ENCODE measurements at regions not wholly inside any gene's neighbourhood (a gene's known extent, or its start where the extent isn't known, plus 50 kb on each side); places are given as distances from the start of the nearest gene placed in this dataset.

DNA sequence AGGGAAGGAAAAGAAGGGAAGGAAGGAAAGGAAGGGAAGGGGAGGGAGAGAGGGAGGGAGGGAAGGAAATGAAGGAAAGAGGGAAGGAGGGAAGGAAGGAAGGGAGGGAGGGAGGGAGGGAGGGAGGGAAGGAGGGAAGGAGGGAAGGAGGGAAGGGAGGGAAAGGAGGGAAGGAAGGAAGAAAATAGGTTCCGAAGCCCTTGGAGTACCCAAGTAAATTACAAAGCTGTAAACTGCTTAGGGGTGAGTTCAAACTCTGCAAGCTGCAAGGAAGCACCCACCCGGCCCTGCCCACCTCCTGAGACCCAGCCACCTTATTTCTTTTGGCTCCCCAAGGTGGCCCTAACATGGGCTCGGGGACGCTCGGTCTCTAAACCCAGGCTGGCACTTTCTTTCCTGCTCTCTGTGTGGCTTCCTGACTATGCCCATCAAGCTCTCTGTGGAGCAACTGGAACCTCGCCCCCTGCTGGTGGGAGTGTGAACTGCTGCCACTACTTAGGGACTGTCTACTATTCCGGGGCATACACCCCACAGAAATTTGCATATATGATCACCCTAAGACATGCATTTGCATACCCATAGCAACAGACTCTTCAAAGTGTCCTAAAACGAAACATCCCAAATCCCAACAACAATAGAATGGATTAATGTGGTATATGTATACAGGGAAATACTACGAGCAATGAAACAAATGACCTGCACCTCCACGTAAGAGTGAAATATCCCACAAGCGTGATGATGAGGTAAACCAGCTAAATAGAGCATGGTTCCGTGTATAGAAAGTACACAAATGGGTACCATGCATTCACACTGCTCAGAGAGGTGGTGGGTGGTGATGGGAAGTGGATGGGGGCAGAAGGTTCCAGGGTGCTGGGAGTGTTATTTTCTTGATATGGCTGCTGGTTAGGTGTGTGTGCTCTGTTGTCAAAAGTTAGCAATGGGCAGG lies 151.7 kb upstream of the TBL1X start:
- no peaks in the 10 kb centered on the region for H3K79me1 ChIP-seq (ENCODE audit: low read length)
- no peak overlapping the region for H2BK120ac ChIP-seq (ENCODE audit: low read depth, low read length)
- H3K79me2 ChIP-seq (ENCODE audit: control insufficient read depth, insufficient read depth, low read length), result no peaks in the 10 kb centered on the region
- no peaks in the 10 kb centered on the region for H3K27me3 ChIP-seq (ENCODE audit: insufficient read depth, low read length, poor library complexity)
- DNase-seq, result peak; percentile 38
- H2AK5ac ChIP-seq (ENCODE audit: low read length), result no peak overlapping the region
- no peak overlapping the region for H3K4me3 ChIP-seq (ENCODE audit: low read length)
- H3K36me3 ChIP-seq (ENCODE audit: control insufficient read depth, insufficient read depth, low read length), result no peaks in the 10 kb centered on the region
- H2BK15ac ChIP-seq (replicated peaks; ENCODE audit: low read depth), result no peak overlapping the region
- H3K4me2 ChIP-seq (ENCODE audit: low read length), result no peak overlapping the region
- H3K4me1 ChIP-seq (ENCODE audit: control insufficient read depth, low read depth, low read length), result no peaks in the 10 kb centered on the region
- no peak overlapping the region for H2BK5ac ChIP-seq (ENCODE audit: low read length)
- no CpG with 5 or more reads among the region's 12 CpGs for WGBS (ENCODE audit: extremely low coverage, insufficient coverage, low lambda C conversion rate)
- no peak overlapping the region for H3K56ac ChIP-seq (ENCODE audit: low read length)
- H4K5ac ChIP-seq (ENCODE audit: low read length), result no peak overlapping the region
- H4K8ac ChIP-seq (ENCODE audit: low read depth, low read length), result no peak overlapping the region
- no peak overlapping the region for H3K23ac ChIP-seq (ENCODE audit: low read length)
- H3K18ac ChIP-seq (ENCODE audit: low read length), result no peak overlapping the region
- H3K4ac ChIP-seq (ENCODE audit: low read depth, low read length), result no peak overlapping the region
- no peak overlapping the region for H3K27ac ChIP-seq (ENCODE audit: low read depth, low read length)
- H3K9ac ChIP-seq (ENCODE audit: low read length), result no peak overlapping the region

- Histone ChIP-seq H3K4ac (ENCODE audit: low read depth, low read length) (no peak overlapping the region), H2AK5ac (ENCODE audit: low read length) (no peak overlapping the region), H3K23ac (ENCODE audit: low read length) (no peak overlapping the region), H3K27ac (ENCODE audit: low read depth, low read length) (no peak overlapping the region), H3K4me1 (ENCODE audit: control insufficient read depth, low read depth, low read length) (no peaks in the 10 kb centered on the region), H2BK15ac (replicated peaks; ENCODE audit: low read depth) (no peak overlapping the region), H4K5ac (ENCODE audit: low read length) (no peak overlapping the region), H3K79me2 (ENCODE audit: control insufficient read depth, insufficient read depth, low read length) (no peaks in the 10 kb centered on the region), H3K56ac (ENCODE audit: low read length) (no peak overlapping the region), H3K9ac (ENCODE audit: low read length) (no peak overlapping the region), H3K36me3 (ENCODE audit: control insufficient read depth, insufficient read depth, low read length) (no peaks in the 10 kb centered on the region), H4K8ac (ENCODE audit: low read depth, low read length) (no peak overlapping the region), H3K4me3 (ENCODE audit: low read length) (no peak overlapping the region), H3K79me1 (ENCODE audit: low read length) (no peaks in the 10 kb centered on the region), H2BK120ac (ENCODE audit: low read depth, low read length) (no peak overlapping the region), H2BK5ac (ENCODE audit: low read length) (no peak overlapping the region), H3K4me2 (ENCODE audit: low read length) (no peak overlapping the region), H3K27me3 (ENCODE audit: insufficient read depth, low read length, poor library complexity) (no peaks in the 10 kb centered on the region), H3K18ac (ENCODE audit: low read length) (no peak overlapping the region)
- no peak for DNase-seq
- no CpG with 5 or more reads among the region's 3 CpGs for whole genome bisulfite sequencing (ENCODE audit: extremely low coverage, insufficient coverage, low lambda C conversion rate)
Measured at GRCh38 chrX:9315086-9315485, 149.8 kb upstream of the TBL1X start.

DNA sequence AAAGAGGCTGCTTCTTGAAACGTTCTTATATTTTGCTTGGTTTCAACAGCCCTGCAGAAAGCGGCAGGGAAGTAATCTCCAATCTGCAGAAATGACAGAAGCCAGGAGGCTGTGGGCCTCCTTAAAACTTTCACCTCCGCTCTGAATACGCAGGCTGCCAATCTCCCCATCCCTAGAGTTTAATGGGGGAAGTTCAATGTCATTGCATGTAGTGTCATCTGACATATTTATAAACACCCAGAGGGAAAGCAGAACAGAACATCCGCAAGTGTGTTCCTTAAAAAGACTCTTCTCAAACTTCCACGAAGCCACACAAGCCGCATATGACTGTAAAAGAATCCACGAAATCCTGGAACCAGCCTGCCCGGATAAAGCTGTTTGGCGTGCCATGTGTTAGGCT lies 148.8 kb upstream of the TBL1X start:
- no peaks in the 10 kb centered on the region for H3K4me1 ChIP-seq (ENCODE audit: control insufficient read depth, low read depth, low read length)
- no peak overlapping the region for H3K27ac ChIP-seq (ENCODE audit: low read depth, low read length)
- no peaks in the 10 kb centered on the region for H3K79me2 ChIP-seq (ENCODE audit: control insufficient read depth, insufficient read depth, low read length)
- no peak for DNase-seq
- no peak overlapping the region for H2BK120ac ChIP-seq (ENCODE audit: low read depth, low read length)
- H3K4ac ChIP-seq (ENCODE audit: low read depth, low read length), result no peak overlapping the region
- no peak overlapping the region for H3K4me2 ChIP-seq (ENCODE audit: low read length)
- no peaks in the 10 kb centered on the region for H3K27me3 ChIP-seq (ENCODE audit: insufficient read depth, low read length, poor library complexity)
- no peak overlapping the region for H3K23ac ChIP-seq (ENCODE audit: low read length)
- H4K8ac ChIP-seq (ENCODE audit: low read depth, low read length), result no peak overlapping the region
- H2BK15ac ChIP-seq (replicated peaks; ENCODE audit: low read depth), result no peak overlapping the region
- no peak overlapping the region for H2BK5ac ChIP-seq (ENCODE audit: low read length)
- H3K9ac ChIP-seq (ENCODE audit: low read length), result no peak overlapping the region
- H3K4me3 ChIP-seq (ENCODE audit: low read length), result no peak overlapping the region
- no peak overlapping the region for H3K56ac ChIP-seq (ENCODE audit: low read length)
- H2AK5ac ChIP-seq (ENCODE audit: low read length), result no peak overlapping the region
- no peaks in the 10 kb centered on the region for H3K36me3 ChIP-seq (ENCODE audit: control insufficient read depth, insufficient read depth, low read length)
- no peak overlapping the region for H3K18ac ChIP-seq (ENCODE audit: low read length)
- no CpG with 5 or more reads among the region's 10 CpGs for WGBS (ENCODE audit: extremely low coverage, insufficient coverage, low lambda C conversion rate)
- no peak overlapping the region for H4K5ac ChIP-seq (ENCODE audit: low read length)
- H3K79me1 ChIP-seq (ENCODE audit: low read length), result no peaks in the 10 kb centered on the region

- Histone ChIP-seq H2BK15ac (replicated peaks; ENCODE audit: low read depth) (no peak overlapping the region), H3K4me1 (ENCODE audit: control insufficient read depth, low read depth, low read length) (no peaks in the 10 kb centered on the region), H3K18ac (ENCODE audit: low read length) (no peak overlapping the region), H3K4ac (ENCODE audit: low read depth, low read length) (no peak overlapping the region), H3K4me2 (ENCODE audit: low read length) (no peak overlapping the region), H3K27ac (ENCODE audit: low read depth, low read length) (no peak overlapping the region), H4K8ac (ENCODE audit: low read depth, low read length) (no peak overlapping the region), H3K79me2 (ENCODE audit: control insufficient read depth, insufficient read depth, low read length) (no peaks in the 10 kb centered on the region), H2AK5ac (ENCODE audit: low read length) (no peak overlapping the region), H2BK120ac (ENCODE audit: low read depth, low read length) (no peak overlapping the region), H3K79me1 (ENCODE audit: low read length) (no peaks in the 10 kb centered on the region), H3K23ac (ENCODE audit: low read length) (no peak overlapping the region), H3K4me3 (ENCODE audit: low read length) (no peak overlapping the region), H3K27me3 (ENCODE audit: insufficient read depth, low read length, poor library complexity) (no peaks in the 10 kb centered on the region), H2BK5ac (ENCODE audit: low read length) (no peak overlapping the region), H3K56ac (ENCODE audit: low read length) (no peak overlapping the region), H4K5ac (ENCODE audit: low read length) (no peak overlapping the region), H3K9ac (ENCODE audit: low read length) (no peak overlapping the region), H3K36me3 (ENCODE audit: control insufficient read depth, insufficient read depth, low read length) (no peaks in the 10 kb centered on the region)
- DNase-seq, result no peak
- WGBS (ENCODE audit: extremely low coverage, insufficient coverage, low lambda C conversion rate), result no CpG with 5 or more reads among the region's 7 CpGs
Measured at GRCh38 chrX:9317176-9317575, 147.7 kb upstream of the TBL1X start.

DNA sequence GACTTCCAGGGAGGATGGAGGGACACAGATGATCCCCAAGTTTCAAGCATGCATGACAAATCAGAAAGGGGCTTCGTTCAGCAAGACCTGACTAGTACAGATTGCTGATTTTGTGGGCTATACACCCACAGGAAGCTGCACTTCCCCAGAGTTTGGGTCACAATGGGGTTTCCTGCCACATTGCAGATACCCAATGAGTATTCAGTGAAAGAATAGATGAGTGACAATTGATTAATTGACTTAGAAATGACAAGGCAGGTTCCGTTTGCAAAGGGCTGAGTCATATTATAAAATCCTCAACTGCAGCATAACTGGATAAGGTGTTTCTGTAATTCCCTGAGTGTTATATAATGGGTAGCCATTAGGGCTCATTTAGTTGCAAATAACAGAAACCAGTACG lies 146.6 kb upstream of the TBL1X start:
- Histone ChIP-seq H4K5ac (ENCODE audit: low read length) (no peak overlapping the region), H3K23ac (ENCODE audit: low read length) (no peak overlapping the region), H3K27me3 (ENCODE audit: insufficient read depth, low read length, poor library complexity) (no peaks in the 10 kb centered on the region), H3K9ac (ENCODE audit: low read length) (no peak overlapping the region), H3K4ac (ENCODE audit: low read depth, low read length) (no peak overlapping the region), H3K56ac (ENCODE audit: low read length) (no peak overlapping the region), H2BK120ac (ENCODE audit: low read depth, low read length) (no peak overlapping the region), H3K18ac (ENCODE audit: low read length) (no peak overlapping the region), H3K4me2 (ENCODE audit: low read length) (no peak overlapping the region), H3K4me3 (ENCODE audit: low read length) (no peak overlapping the region), H2BK15ac (replicated peaks; ENCODE audit: low read depth) (no peak overlapping the region), H3K27ac (ENCODE audit: low read depth, low read length) (no peak overlapping the region), H4K8ac (ENCODE audit: low read depth, low read length) (no peak overlapping the region), H3K36me3 (ENCODE audit: control insufficient read depth, insufficient read depth, low read length) (no peaks in the 10 kb centered on the region), H2AK5ac (ENCODE audit: low read length) (no peak overlapping the region), H3K4me1 (ENCODE audit: control insufficient read depth, low read depth, low read length) (no peaks in the 10 kb centered on the region), H2BK5ac (ENCODE audit: low read length) (no peak overlapping the region), H3K79me1 (ENCODE audit: low read length) (no peaks in the 10 kb centered on the region), H3K79me2 (ENCODE audit: control insufficient read depth, insufficient read depth, low read length) (no peaks in the 10 kb centered on the region)
- no peak for DNase-seq
- no CpG with 5 or more reads among the region's 3 CpGs for WGBS (ENCODE audit: extremely low coverage, insufficient coverage, low lambda C conversion rate)

DNA sequence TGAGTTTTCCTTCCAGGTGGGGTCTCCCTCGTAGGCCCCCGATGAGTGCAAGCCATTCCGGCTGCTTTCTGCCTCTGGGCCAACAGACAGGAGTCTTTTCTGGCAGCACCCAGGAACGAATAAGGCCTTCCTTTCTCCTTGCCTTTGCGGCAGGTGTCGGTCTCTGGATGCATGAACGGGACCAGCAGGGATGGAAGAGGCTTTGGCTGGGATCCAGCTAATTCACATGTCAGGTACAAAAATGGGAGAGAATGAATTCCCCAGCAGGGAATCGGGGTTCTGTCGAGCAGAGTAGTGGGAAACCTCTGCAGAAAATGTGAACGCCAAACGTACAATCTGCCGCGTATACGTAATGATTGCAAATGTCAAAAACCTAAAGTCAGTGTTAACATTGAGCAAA lies 146.1 kb upstream of the TBL1X start:
- no peaks in the 10 kb centered on the region for H3K79me1 ChIP-seq (ENCODE audit: low read length)
- H3K36me3 ChIP-seq (ENCODE audit: control insufficient read depth, insufficient read depth, low read length), result no peaks in the 10 kb centered on the region
- no peak overlapping the region for H2BK120ac ChIP-seq (ENCODE audit: low read depth, low read length)
- no peaks in the 10 kb centered on the region for H3K79me2 ChIP-seq (ENCODE audit: control insufficient read depth, insufficient read depth, low read length)
- no peak overlapping the region for H4K5ac ChIP-seq (ENCODE audit: low read length)
- no peak overlapping the region for H3K23ac ChIP-seq (ENCODE audit: low read length)
- no peak overlapping the region for H3K4ac ChIP-seq (ENCODE audit: low read depth, low read length)
- H3K18ac ChIP-seq (ENCODE audit: low read length), result no peak overlapping the region
- H3K4me1 ChIP-seq (ENCODE audit: control insufficient read depth, low read depth, low read length), result no peaks in the 10 kb centered on the region
- no peak overlapping the region for H3K4me3 ChIP-seq (ENCODE audit: low read length)
- no peak for DNase-seq
- no CpG with 5 or more reads among the region's 14 CpGs for WGBS (ENCODE audit: extremely low coverage, insufficient coverage, low lambda C conversion rate)
- H3K4me2 ChIP-seq (ENCODE audit: low read length), result no peak overlapping the region
- no peak overlapping the region for H3K9ac ChIP-seq (ENCODE audit: low read length)
- H3K27me3 ChIP-seq (ENCODE audit: insufficient read depth, low read length, poor library complexity), result no peaks in the 10 kb centered on the region
- H3K56ac ChIP-seq (ENCODE audit: low read length), result no peak overlapping the region
- H3K27ac ChIP-seq (ENCODE audit: low read depth, low read length), result no peak overlapping the region
- H2AK5ac ChIP-seq (ENCODE audit: low read length), result no peak overlapping the region
- no peak overlapping the region for H4K8ac ChIP-seq (ENCODE audit: low read depth, low read length)
- no peak overlapping the region for H2BK15ac ChIP-seq (replicated peaks; ENCODE audit: low read depth)
- no peak overlapping the region for H2BK5ac ChIP-seq (ENCODE audit: low read length)

Data from mesendoderm (in vitro differentiated cells).